ENCODE measurements at regions not wholly inside any gene's neighbourhood (a gene's known extent, or its start where the extent isn't known, plus 50 kb on each side); places are given as distances from the start of the nearest gene placed in this dataset.

DNA sequence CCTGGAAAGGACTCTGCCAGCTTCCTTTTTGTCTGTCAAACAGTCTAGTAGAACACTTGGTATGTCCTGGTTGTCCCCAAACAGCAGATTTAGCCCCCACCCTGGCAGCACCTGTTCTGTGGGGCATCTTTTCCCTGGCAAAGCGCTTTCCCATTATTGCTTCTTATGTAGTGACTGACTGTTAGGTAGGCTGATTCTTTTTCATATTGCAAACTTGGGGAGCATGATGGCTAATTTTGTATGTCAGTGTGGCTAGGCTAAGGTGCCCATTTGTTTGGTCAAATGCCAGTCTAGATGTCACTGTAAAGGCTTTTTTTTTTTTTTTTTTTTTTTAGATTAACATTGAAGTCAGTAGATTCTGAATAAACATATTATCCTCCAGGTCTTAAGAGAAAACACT is 140.2 kb downstream of the MYCN start:
- no peaks in the 10 kb centered on the region for H3K36me3 ChIP-seq (ENCODE audit: control insufficient read depth, insufficient read depth, low read length)
- no peak overlapping the region for H3K27ac ChIP-seq (ENCODE audit: low read depth, low read length)

DNA sequence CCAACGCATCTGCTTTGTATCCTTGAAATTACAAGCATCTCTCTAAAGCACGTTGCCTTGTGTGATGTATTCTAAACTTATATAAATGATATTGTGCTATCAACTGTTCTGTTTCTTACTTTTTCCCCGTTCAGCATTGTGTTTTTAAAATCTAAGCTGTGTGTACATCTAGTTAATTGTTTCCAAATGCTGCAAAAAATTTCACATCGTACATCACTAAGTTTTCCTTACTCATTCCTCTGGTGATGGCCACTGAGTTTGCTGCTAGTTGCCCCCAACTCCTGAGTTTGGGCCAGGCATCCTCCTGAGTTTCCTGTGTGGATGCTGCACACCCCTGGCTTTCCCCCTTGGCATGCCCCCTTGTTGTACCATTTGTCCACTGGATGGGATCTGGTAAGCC is 139.7 kb downstream of the MYCN start:
- peaks cover 23% of the 10 kb centered on the region for H3K4me1 ChIP-seq (ENCODE audit: control insufficient read depth, insufficient read depth, low read length)
- no peaks in the 10 kb centered on the region for H3K36me3 ChIP-seq (ENCODE audit: control insufficient read depth, insufficient read depth, low read length)
- no peak overlapping the region for H3K27ac ChIP-seq (ENCODE audit: low read depth, low read length)
- no peak overlapping the region for H3K4me3 ChIP-seq (ENCODE audit: low read depth, low read length)
- H3K9me3 ChIP-seq (ENCODE audit: control insufficient read depth, insufficient read depth, low read depth, low read length): no peaks in the 10 kb centered on the region
- no peak overlapping the region for H3K9ac ChIP-seq (ENCODE audit: low read length)
- H3K27me3 ChIP-seq (ENCODE audit: control insufficient read depth, insufficient read depth, low read length): no peaks in the 10 kb centered on the region

More for the DNA sequence above, 140.2 kb downstream of the MYCN start:
- Histone ChIP-seq H3K9ac (ENCODE audit: low read length) (no peak overlapping the region), H3K4me1 (ENCODE audit: control insufficient read depth, insufficient read depth, low read length) (peaks cover 23% of the 10 kb centered on the region), H3K9me3 (ENCODE audit: control insufficient read depth, insufficient read depth, low read depth, low read length) (no peaks in the 10 kb centered on the region), H3K4me3 (ENCODE audit: low read depth, low read length) (no peak overlapping the region), H3K27me3 (ENCODE audit: control insufficient read depth, insufficient read depth, low read length) (no peaks in the 10 kb centered on the region)

DNA sequence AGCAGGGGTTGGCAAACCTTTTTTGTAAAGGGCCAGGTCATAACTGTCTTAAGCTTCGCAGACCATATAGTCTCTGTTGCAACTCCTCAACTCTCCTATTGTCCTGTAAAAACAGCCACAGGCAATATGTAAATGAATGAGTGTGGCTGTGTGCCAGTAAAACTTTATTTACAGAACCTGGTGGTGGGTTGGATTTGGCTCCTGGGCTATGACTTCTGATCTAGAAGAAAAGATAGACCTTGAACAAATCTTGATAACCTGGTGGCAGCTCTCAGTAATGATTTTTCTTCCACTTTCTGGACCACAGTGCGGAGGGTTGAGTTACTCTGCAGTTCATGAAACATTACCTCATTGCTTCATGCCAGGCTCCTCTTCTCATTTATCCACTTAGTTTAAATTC is 139.3 kb downstream of the MYCN start:
- Histone ChIP-seq H3K27me3 (ENCODE audit: control insufficient read depth, insufficient read depth, low read length) (no peaks in the 10 kb centered on the region), H3K36me3 (ENCODE audit: control insufficient read depth, insufficient read depth, low read length) (no peaks in the 10 kb centered on the region), H3K9ac (ENCODE audit: low read length) (no peak overlapping the region), H3K9me3 (ENCODE audit: control insufficient read depth, insufficient read depth, low read depth, low read length) (no peaks in the 10 kb centered on the region), H3K4me3 (ENCODE audit: low read depth, low read length) (no peak overlapping the region), H3K4me1 (ENCODE audit: control insufficient read depth, insufficient read depth, low read length) (peaks cover 23% of the 10 kb centered on the region), H3K27ac (ENCODE audit: low read depth, low read length) (no peak overlapping the region)

DNA sequence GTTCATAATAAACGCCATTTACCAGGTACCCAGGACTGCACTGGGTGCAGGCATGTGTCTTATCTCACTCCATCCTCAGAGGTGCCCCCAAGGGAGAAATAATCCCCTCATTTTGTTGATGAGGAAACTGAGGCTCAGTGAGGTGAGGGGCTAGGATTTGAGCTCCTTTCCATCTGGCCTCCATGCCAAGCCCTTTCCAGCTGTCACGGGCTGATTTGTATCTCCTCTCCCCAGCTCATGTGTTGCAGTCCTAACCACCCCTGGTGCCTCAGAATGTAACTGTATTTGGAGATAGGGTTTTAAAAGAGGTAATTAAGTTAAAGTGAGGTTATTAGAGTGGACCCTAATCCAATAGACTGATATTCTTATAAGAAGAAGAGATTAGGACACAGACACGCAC is 137.3 kb downstream of the MYCN start:
- H3K9me3 ChIP-seq (ENCODE audit: control insufficient read depth, insufficient read depth, low read depth, low read length): no peaks in the 10 kb centered on the region
- H3K27ac ChIP-seq (ENCODE audit: low read depth, low read length): no peak overlapping the region
- H3K9ac ChIP-seq (ENCODE audit: low read length): no peak overlapping the region
- no peaks in the 10 kb centered on the region for H3K36me3 ChIP-seq (ENCODE audit: control insufficient read depth, insufficient read depth, low read length)
- H3K4me1 ChIP-seq (ENCODE audit: control insufficient read depth, insufficient read depth, low read length): peaks cover 14% of the 10 kb centered on the region
- H3K4me3 ChIP-seq (ENCODE audit: low read depth, low read length): no peak overlapping the region
- H3K27me3 ChIP-seq (ENCODE audit: control insufficient read depth, insufficient read depth, low read length): no peaks in the 10 kb centered on the region

DNA sequence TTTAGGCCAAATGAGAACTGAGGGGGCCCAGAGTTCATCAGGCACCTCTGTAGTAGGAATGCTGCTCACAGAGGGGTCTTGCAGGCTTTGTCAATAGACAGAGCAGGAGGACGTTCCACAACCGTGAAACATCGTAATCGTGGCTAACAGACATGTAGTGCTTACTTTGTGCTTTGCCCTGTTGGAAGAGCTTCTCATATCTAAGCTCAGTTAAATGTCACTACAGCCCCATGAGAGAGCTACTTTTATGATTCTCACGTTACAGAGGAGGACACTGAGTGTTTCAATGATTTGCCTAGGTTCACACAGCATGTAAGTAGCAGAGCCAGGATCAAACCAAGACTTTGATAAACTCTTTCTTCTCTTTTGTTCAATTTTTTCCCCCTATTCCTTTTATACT is 136.6 kb downstream of the MYCN start:
- Histone ChIP-seq H3K9me3 (ENCODE audit: control insufficient read depth, insufficient read depth, low read depth, low read length) (no peaks in the 10 kb centered on the region), H3K4me3 (ENCODE audit: low read depth, low read length) (no peak overlapping the region), H3K4me1 (ENCODE audit: control insufficient read depth, insufficient read depth, low read length) (peaks cover 14% of the 10 kb centered on the region), H3K36me3 (ENCODE audit: control insufficient read depth, insufficient read depth, low read length) (no peaks in the 10 kb centered on the region), H3K9ac (ENCODE audit: low read length) (no peak overlapping the region), H3K27me3 (ENCODE audit: control insufficient read depth, insufficient read depth, low read length) (no peaks in the 10 kb centered on the region), H3K27ac (ENCODE audit: low read depth, low read length) (no peak overlapping the region)

DNA sequence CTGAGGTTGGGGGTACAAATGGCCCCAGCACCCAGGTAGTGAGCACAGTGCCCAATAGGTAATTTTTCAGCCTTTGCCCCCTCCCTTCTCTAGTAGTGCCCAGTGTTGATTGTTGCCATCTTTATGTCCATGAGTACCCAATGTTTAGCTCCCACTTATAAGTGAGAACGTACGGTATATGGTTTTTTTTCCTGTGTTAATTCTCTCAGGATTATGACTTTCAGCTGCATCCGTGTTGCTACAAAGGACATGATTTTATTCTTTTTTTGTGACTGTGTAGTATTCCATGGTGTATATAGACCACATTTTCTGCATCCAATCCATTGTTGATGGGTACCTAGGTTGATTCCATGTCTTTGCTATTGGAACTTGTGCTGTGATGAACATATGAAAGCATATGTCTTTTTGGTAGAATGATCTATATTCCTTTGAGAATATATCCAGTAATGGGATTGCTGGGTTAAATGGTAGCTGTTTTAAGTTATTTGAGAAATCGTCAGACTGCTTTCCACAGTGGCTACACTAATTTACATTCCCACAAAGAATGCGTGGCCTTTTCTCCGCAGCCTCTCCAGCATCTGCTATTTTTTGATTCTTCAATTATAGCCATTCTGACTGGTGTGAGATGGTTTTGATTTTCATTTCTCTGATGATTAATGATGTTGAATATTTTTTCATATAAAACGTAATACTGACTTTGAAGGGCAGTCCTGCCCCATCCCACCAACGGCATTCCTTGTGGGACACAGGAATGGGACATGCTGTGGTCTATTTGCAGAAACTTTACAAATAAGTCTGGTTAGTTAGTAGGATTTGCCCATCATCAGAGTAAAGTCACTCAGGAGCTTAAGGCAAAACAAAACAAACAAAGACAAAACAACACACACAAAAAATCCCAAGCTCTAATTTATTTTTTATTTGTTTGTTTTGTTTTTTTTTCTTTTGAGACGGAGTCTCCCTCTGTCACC is 135.0 kb downstream of the MYCN start:
- no peak overlapping the region for H3K4me3 ChIP-seq (ENCODE audit: low read depth, low read length)
- no peak overlapping the region for H3K27ac ChIP-seq (ENCODE audit: low read depth, low read length)
- peaks cover 14% of the 10 kb centered on the region for H3K4me1 ChIP-seq (ENCODE audit: control insufficient read depth, insufficient read depth, low read length)
- H3K27me3 ChIP-seq (ENCODE audit: control insufficient read depth, insufficient read depth, low read length): no peaks in the 10 kb centered on the region
- H3K36me3 ChIP-seq (ENCODE audit: control insufficient read depth, insufficient read depth, low read length): no peaks in the 10 kb centered on the region
- no peak overlapping the region for H3K9ac ChIP-seq (ENCODE audit: low read length)
- H3K9me3 ChIP-seq (ENCODE audit: control insufficient read depth, insufficient read depth, low read depth, low read length): no peaks in the 10 kb centered on the region

DNA sequence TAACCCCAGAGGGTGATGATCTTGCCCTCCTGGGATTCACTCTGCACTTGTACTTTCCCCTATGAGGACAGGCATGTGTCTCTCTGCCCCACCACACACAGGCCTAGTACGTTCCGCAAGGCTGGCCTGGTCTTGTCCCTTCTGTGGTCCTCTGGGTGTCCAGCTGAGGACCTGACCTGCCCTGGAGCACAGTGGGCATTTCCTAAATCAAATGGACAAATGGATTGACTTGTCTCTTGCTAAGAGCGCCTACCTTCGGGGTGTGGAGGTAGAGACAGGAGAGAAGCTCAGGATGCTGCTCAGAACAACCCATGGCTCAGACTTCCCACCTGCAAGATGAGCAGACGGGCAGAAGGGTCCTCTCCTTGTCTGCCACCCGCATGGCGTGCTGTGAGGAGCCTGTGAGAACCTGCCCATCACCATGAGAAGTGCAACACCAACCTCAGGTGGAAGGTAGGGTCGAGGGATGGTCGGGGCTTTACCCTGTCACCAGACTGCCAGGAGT is 133.6 kb downstream of the MYCN start:
- peaks cover 11% of the 10 kb centered on the region for H3K4me1 ChIP-seq (ENCODE audit: control insufficient read depth, insufficient read depth, low read length)
- H3K9me3 ChIP-seq (ENCODE audit: control insufficient read depth, insufficient read depth, low read depth, low read length): no peaks in the 10 kb centered on the region
- no peak overlapping the region for H3K9ac ChIP-seq (ENCODE audit: low read length)
- H3K36me3 ChIP-seq (ENCODE audit: control insufficient read depth, insufficient read depth, low read length): no peaks in the 10 kb centered on the region
- H3K27ac ChIP-seq (ENCODE audit: low read depth, low read length): no peak overlapping the region
- no peaks in the 10 kb centered on the region for H3K27me3 ChIP-seq (ENCODE audit: control insufficient read depth, insufficient read depth, low read length)
- no peak overlapping the region for H3K4me3 ChIP-seq (ENCODE audit: low read depth, low read length)

DNA sequence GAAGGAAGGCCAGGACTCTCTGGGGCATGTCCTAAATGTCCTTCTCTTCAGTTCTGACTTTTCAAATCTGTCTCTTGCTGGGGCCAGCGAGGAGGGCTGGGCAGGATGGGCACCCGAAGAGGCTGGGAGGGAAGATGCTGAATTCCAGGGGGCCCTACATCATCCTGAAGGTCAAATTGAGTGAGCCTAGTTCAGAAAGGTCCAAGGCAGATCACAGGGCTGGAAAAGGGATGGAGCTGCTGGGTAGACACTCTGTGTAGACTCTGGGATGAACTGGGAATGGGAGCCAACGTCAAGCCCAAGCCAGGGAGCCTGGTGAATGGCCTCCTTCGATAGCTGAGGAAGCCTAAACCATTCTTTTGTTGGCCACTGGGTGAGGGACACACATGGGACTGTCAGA is 133.1 kb downstream of the MYCN start:
- Histone ChIP-seq H3K9me3 (ENCODE audit: control insufficient read depth, insufficient read depth, low read depth, low read length) (no peaks in the 10 kb centered on the region), H3K4me3 (ENCODE audit: low read depth, low read length) (no peak overlapping the region), H3K4me1 (ENCODE audit: control insufficient read depth, insufficient read depth, low read length) (peaks cover 11% of the 10 kb centered on the region), H3K9ac (ENCODE audit: low read length) (no peak overlapping the region), H3K36me3 (ENCODE audit: control insufficient read depth, insufficient read depth, low read length) (no peaks in the 10 kb centered on the region), H3K27ac (ENCODE audit: low read depth, low read length) (no peak overlapping the region), H3K27me3 (ENCODE audit: control insufficient read depth, insufficient read depth, low read length) (no peaks in the 10 kb centered on the region)

DNA sequence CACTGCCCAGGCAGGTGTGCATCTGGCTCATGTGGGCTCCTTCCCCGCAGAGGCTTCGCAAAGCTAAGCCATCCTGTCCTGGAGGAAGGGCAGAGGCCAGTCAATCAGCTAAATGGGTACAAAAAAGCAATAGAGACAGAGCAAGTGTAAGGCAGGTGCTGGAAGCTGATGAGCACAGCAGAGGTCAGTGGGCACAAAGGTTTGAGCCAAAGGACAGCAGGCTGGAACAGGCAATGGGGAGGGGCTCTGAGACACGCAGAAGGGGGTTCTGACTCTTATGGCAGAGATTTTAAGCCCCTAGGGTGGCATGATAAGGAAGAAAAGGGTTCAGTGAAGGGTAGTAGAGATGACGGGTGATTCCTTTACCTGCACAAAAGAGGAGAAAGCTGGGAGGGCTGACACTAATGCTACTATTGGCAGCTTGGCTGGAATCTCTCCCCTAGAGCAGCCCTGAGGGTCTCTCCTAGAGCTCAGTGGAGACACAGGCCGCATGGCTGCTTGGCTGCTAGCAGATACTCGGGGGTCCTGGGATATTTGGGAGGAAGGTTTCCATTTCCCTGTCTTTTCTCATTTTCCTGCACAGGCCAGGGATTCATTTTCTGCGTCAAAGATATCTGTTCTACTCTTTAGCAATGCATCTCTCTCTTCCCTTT is 132.4 kb downstream of the MYCN start:
- Histone ChIP-seq H3K36me3 (ENCODE audit: control insufficient read depth, insufficient read depth, low read length) (no peaks in the 10 kb centered on the region), H3K27ac (ENCODE audit: low read depth, low read length) (no peak overlapping the region), H3K4me1 (ENCODE audit: control insufficient read depth, insufficient read depth, low read length) (peaks cover 11% of the 10 kb centered on the region), H3K9ac (ENCODE audit: low read length) (no peak overlapping the region), H3K4me3 (ENCODE audit: low read depth, low read length) (no peak overlapping the region), H3K9me3 (ENCODE audit: control insufficient read depth, insufficient read depth, low read depth, low read length) (no peaks in the 10 kb centered on the region), H3K27me3 (ENCODE audit: control insufficient read depth, insufficient read depth, low read length) (no peaks in the 10 kb centered on the region)

DNA sequence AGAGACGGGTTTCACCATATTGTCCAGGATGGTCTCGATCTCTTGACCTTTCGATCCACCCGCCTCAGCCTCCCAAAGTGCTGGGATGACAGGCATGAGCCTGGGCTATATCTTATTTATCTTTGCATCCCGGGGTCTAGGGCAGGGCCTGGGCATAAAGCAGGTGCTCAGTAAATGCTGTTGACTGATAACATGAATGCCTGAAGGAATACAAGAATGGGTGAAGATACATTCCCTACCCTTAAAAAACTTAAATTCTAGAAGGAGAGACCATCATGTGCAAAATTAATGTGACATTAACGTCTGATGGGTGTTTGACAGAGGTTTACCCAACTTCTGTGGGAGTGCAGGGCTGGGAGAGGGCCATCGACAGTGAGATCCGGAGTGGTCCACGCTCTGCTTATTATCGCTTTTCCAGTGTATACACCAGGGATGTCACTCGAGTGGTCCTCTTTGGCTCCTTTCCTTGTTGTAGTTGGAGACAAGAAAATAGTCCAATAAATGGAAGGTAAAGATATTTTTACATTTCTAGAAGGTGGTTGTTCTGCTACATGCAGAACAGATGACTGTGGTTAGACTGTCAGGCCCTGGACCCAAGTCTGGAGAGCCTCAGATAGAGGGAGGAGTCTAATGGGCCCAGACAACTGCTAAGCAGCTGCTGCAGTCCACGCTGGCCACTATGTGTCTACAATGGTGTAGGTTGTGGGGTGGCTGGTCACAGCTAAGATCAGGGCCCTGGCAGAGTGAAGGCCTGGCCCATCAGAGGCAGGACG is 131.7 kb downstream of the MYCN start:
- H3K9ac ChIP-seq (ENCODE audit: low read length): no peak overlapping the region
- H3K27me3 ChIP-seq (ENCODE audit: control insufficient read depth, insufficient read depth, low read length): no peaks in the 10 kb centered on the region
- H3K4me1 ChIP-seq (ENCODE audit: control insufficient read depth, insufficient read depth, low read length): peaks cover 11% of the 10 kb centered on the region
- no peaks in the 10 kb centered on the region for H3K9me3 ChIP-seq (ENCODE audit: control insufficient read depth, insufficient read depth, low read depth, low read length)
- H3K27ac ChIP-seq (ENCODE audit: low read depth, low read length): no peak overlapping the region
- no peaks in the 10 kb centered on the region for H3K36me3 ChIP-seq (ENCODE audit: control insufficient read depth, insufficient read depth, low read length)
- H3K4me3 ChIP-seq (ENCODE audit: low read depth, low read length): no peak overlapping the region
